Neural progenitor cell (in vitro differentiated cells): ENCODE measurements at regions not wholly inside any gene's neighbourhood (a gene's known extent, or its start where the extent isn't known, plus 50 kb on each side); places are given as distances from the start of the nearest gene placed in this dataset.

ENCODE experiments used
- CTCF ChIP-seq: fragments of 200-600 bp; sonication (generic); IDR thresholded peaks from 2 replicates; pipeline ENCODE4 v1.5.1; 2017; ENCODE audit warnings: antibody characterized with exemption, mild to moderate bottlenecking
- EZH2 ChIP-seq: fragments of 200-600 bp; sonication (generic); IDR thresholded peaks from 2 replicates; pipeline ENCODE4 v1.6.1; 2017; ENCODE audit warnings: antibody characterized with exemption, mild to moderate bottlenecking, moderate library complexity
- EZH2phosphoT487 ChIP-seq: fragments of 200-600 bp; sonication (generic); IDR thresholded peaks from 2 replicates; pipeline ENCODE4 v1.6.1; 2017; ENCODE audit warnings: antibody characterized with exemption

GRCh38 chr10:21039721-21040120 is 142.6 kb upstream of the NEBL start:
- TF ChIP-seq CTCF: no peak
- TF ChIP-seq EZH2: no peak
- no peak for TF ChIP-seq EZH2phosphoT487
